ENCODE measurements at regions not wholly inside any gene's neighbourhood (a gene's known extent, or its start where the extent isn't known, plus 50 kb on each side); places are given as distances from the start of the nearest gene placed in this dataset.

- DNase-seq (ENCODE audit: low read depth in 3 of 3, low spot score in 1 of 3), result no peak
Observed at GRCh38 chr11:122451911-122452310, 203.6 kb upstream of the UBASH3B start.

GRCh38 chr11:122441666-122442035 lies 213.9 kb upstream of the UBASH3B start:
- DNase-seq (ENCODE audit: low read depth in 3 of 3, low spot score in 1 of 3), result no peak

GRCh38 chr11:122440811-122441665 lies 214.5 kb upstream of the UBASH3B start:
- no peak for DNase-seq (ENCODE audit: low read depth in 3 of 3, low spot score in 1 of 3)

GRCh38 chr11:122439866-122440810 lies 215.4 kb upstream of the UBASH3B start:
- no peak for DNase-seq (ENCODE audit: low read depth in 3 of 3, low spot score in 1 of 3)

- no peak for DNase-seq (ENCODE audit: low read depth in 3 of 3, low spot score in 1 of 3)
Observed at GRCh38 chr11:122436188-122436555, 219.3 kb upstream of the UBASH3B start.

GRCh38 chr11:122435540-122436187 lies 219.9 kb upstream of the UBASH3B start:
- DNase-seq (ENCODE audit: low read depth in 3 of 3, low spot score in 1 of 3), result no peak

GRCh38 chr11:122434786-122435185 lies 220.7 kb upstream of the UBASH3B start:
- DNase-seq (ENCODE audit: low read depth in 3 of 3, low spot score in 1 of 3), result no peak

- no peak for DNase-seq (ENCODE audit: low read depth in 3 of 3, low spot score in 1 of 3)
Observed at GRCh38 chr11:122430490-122430889, 225.0 kb upstream of the UBASH3B start.

GRCh38 chr11:122426073-122426472 lies 229.4 kb upstream of the UBASH3B start:
- no peak for DNase-seq (ENCODE audit: low read depth in 3 of 3, low spot score in 1 of 3)

GRCh38 chr11:122424636-122425035 lies 230.9 kb upstream of the UBASH3B start:
- no peak for DNase-seq (ENCODE audit: low read depth in 3 of 3, low spot score in 1 of 3)

- no peak for DNase-seq (ENCODE audit: low read depth in 3 of 3, low spot score in 1 of 3)
Observed at GRCh38 chr11:122423886-122424285, 231.6 kb upstream of the UBASH3B start.

- no peak for DNase-seq (ENCODE audit: low read depth in 3 of 3, low spot score in 1 of 3)
Observed at GRCh38 chr11:122423273-122423672, 232.2 kb upstream of the UBASH3B start.

GRCh38 chr11:122422682-122423081 lies 232.8 kb upstream of the UBASH3B start:
- DNase-seq (ENCODE audit: low read depth in 3 of 3, low spot score in 1 of 3), result no peak

- no peak for DNase-seq (ENCODE audit: low read depth in 3 of 3, low spot score in 1 of 3)
Observed at GRCh38 chr11:122421702-122422101, 233.8 kb upstream of the UBASH3B start.

- no peak for DNase-seq (ENCODE audit: low read depth in 3 of 3, low spot score in 1 of 3)
Observed at GRCh38 chr11:122418032-122418431, 237.5 kb upstream of the UBASH3B start.

GRCh38 chr11:122414406-122415018 lies 241.0 kb upstream of the UBASH3B start:
- DNase-seq (ENCODE audit: low read depth in 3 of 3, low spot score in 1 of 3), result no peak

GRCh38 chr11:122413677-122414076 lies 241.8 kb upstream of the UBASH3B start:
- no peak for DNase-seq (ENCODE audit: low read depth in 3 of 3, low spot score in 1 of 3)

GRCh38 chr11:122412581-122412980 lies 242.9 kb upstream of the UBASH3B start:
- DNase-seq (ENCODE audit: low read depth in 3 of 3, low spot score in 1 of 3), result no peak

- no peak for DNase-seq (ENCODE audit: low read depth in 3 of 3, low spot score in 1 of 3)
Observed at GRCh38 chr11:122406466-122406865, 249.1 kb upstream of the UBASH3B start.

- DNase-seq (ENCODE audit: low read depth in 3 of 3, low spot score in 1 of 3), result no peak
Observed at GRCh38 chr11:122405547-122406341, 249.8 kb upstream of the UBASH3B start.
